ENCODE measurements at regions not wholly inside any gene's neighbourhood (a gene's known extent, or its start where the extent isn't known, plus 50 kb on each side); places are given as distances from the start of the nearest gene placed in this dataset.

DNA sequence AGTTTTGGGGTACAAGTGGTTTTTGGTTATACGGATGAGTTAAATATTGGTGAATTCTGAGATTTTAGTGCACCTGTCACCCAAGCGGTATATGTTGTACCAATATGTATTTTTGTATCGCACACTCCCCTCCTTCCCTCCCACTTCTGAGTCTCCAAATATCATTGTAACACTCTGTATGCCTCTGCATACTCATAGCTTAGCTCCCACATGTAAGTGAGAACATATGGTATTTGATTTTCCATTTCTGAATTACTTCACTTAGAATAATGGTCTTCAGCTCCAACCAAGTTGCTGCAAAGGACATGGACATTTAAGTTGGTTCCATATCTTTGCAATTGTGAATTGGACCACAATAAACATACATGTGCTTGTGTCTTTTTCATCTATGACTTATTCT, 103.0 kb upstream of the ADAMTS3 start:
- no peaks in the 10 kb centered on the region for H3K36me3 ChIP-seq (ENCODE audit: control insufficient read depth in 1 of 2, insufficient read depth in 2 of 2, low read length in 2 of 2)
- CTCF ChIA-PET: no interaction called here
- H3K4me2 ChIP-seq (ENCODE audit: low read length): no peak overlapping the region
- no peaks in the 10 kb centered on the region for H4K20me1 ChIP-seq (ENCODE audit: insufficient read depth)
- TF ChIP-seq ZFX (IDR thresholded peaks at IDR 0.05): no peak
- DNase-seq (ENCODE audit: low read depth, low spot score): no peak
- no peak for ATAC-seq
- H3K27me3 ChIP-seq (ENCODE audit: insufficient read depth, low read length): no peaks in the 10 kb centered on the region
- POLR2A ChIA-PET: no interaction called here
- no peaks in the 10 kb centered on the region for H3K9me3 ChIP-seq (ENCODE audit: control insufficient read depth in 1 of 2, insufficient read depth in 1 of 2, low read depth in 1 of 2, low read length in 2 of 2)
- no peak overlapping the region for H3K27ac ChIP-seq (ENCODE audit: low read depth, low read length)
- no peaks in the 10 kb centered on the region for H3K4me1 ChIP-seq (ENCODE audit: control insufficient read depth in 1 of 2, insufficient read depth in 2 of 2, low read length in 2 of 2)
- intact Hi-C loops (cut with micrococcal nuclease): no loop called here
- H3K9ac ChIP-seq (ENCODE audit: low read length): no peak overlapping the region
- H3K79me2 ChIP-seq (ENCODE audit: insufficient read depth, low read length): no peaks in the 10 kb centered on the region
- RAD21 ChIA-PET (ENCODE audit: low non-redundant PET in 1 of 2, low total read pairs in 2 of 2, uncharacterized antibody in 2 of 2, unreplicated experiment in 2 of 2): no interaction called here
- H2AFZ ChIP-seq (ENCODE audit: low read depth, low read length, poor library complexity, severe bottlenecking): no peak overlapping the region
- no peaks in the 10 kb centered on the region for H3K9me2 ChIP-seq (ENCODE audit: insufficient read depth)
- H3K4me3 ChIP-seq (replicated peaks in 1 of 2; ENCODE audit: low read depth in 1 of 2, low read length in 2 of 2): no peak overlapping the region
- no TSS peak for BruUV-seq (replicated peaks)

DNA sequence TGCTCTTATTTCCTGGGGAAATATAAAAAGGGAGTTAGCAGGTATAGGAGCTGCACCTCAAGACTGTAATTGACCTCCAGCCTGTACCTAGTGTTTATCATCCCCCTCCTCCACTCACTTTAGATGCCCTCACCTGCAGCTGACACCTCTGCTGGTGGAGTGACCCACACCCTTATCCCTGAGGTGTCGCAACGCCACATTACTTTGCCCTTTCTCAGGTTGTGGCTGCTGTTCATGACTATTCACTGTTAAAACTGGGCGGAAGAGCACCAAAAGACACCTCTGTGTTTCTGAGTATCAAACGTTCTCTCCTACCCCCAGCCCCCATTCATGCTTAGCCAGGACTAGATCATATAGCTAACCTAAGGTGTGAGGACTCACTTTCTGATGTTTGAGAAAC, 101.5 kb upstream of the ADAMTS3 start:
- Histone ChIP-seq H3K4me3 (replicated peaks in 1 of 2; ENCODE audit: low read depth in 1 of 2, low read length in 2 of 2) (no peak overlapping the region), H2AFZ (ENCODE audit: low read depth, low read length, poor library complexity, severe bottlenecking) (no peak overlapping the region), H3K4me2 (ENCODE audit: low read length) (no peak overlapping the region), H3K9ac (ENCODE audit: low read length) (no peak overlapping the region), H3K4me1 (ENCODE audit: control insufficient read depth in 1 of 2, insufficient read depth in 2 of 2, low read length in 2 of 2) (no peaks in the 10 kb centered on the region), H3K9me3 (ENCODE audit: control insufficient read depth in 1 of 2, insufficient read depth in 1 of 2, low read depth in 1 of 2, low read length in 2 of 2) (no peaks in the 10 kb centered on the region), H3K79me2 (ENCODE audit: insufficient read depth, low read length) (no peaks in the 10 kb centered on the region), H3K36me3 (ENCODE audit: control insufficient read depth in 1 of 2, insufficient read depth in 2 of 2, low read length in 2 of 2) (no peaks in the 10 kb centered on the region), H3K27ac (ENCODE audit: low read depth, low read length) (no peak overlapping the region), H4K20me1 (ENCODE audit: insufficient read depth) (no peaks in the 10 kb centered on the region), H3K27me3 (ENCODE audit: insufficient read depth, low read length) (no peaks in the 10 kb centered on the region), H3K9me2 (ENCODE audit: insufficient read depth) (no peaks in the 10 kb centered on the region)
- DNase-seq (ENCODE audit: low read depth, low spot score) (no peak), ATAC-seq (no peak)
- BruUV-seq (replicated peaks): no TSS peak
- POLR2A ChIA-PET: no interaction called here
- intact Hi-C loops (cut with micrococcal nuclease): no loop called here
- CTCF ChIA-PET: no interaction called here
- RAD21 ChIA-PET (ENCODE audit: low non-redundant PET in 1 of 2, low total read pairs in 2 of 2, uncharacterized antibody in 2 of 2, unreplicated experiment in 2 of 2): no interaction called here
- TF ChIP-seq TCF7L2 (IDR thresholded peaks at IDR 0.05; ENCODE audit: borderline replicate concordance, extremely low read depth, insufficient read depth, insufficient read length) (no peak), SP1 (IDR thresholded peaks at IDR 0.05; ENCODE audit: low read depth) (no peak), CBX3 (IDR thresholded peaks at IDR 0.05; ENCODE audit: low read depth) (no peak), SRF (IDR thresholded peaks at IDR 0.05; ENCODE audit: low read depth) (no peak), ZFX (IDR thresholded peaks at IDR 0.05) (no peak), FOSL1 (IDR thresholded peaks at IDR 0.05; ENCODE audit: low read depth) (no peak), ELF1 (IDR thresholded peaks at IDR 0.05; ENCODE audit: borderline replicate concordance, low read depth) (no peak), SIN3A (IDR thresholded peaks at IDR 0.05; ENCODE audit: low read depth) (no peak), RAD21 (IDR thresholded peaks at IDR 0.05; ENCODE audit: low read depth) (no peak), POLR2AphosphoS5 (IDR thresholded peaks at IDR 0.05; ENCODE audit: low read depth, low read length) (no peak), YY1 (IDR thresholded peaks at IDR 0.05; ENCODE audit: extremely low read depth, insufficient replicate concordance, low read depth, low read length) (no peak), JUND (IDR thresholded peaks at IDR 0.05) (no peak)
- TF ChIP-seq, protein P1, sequence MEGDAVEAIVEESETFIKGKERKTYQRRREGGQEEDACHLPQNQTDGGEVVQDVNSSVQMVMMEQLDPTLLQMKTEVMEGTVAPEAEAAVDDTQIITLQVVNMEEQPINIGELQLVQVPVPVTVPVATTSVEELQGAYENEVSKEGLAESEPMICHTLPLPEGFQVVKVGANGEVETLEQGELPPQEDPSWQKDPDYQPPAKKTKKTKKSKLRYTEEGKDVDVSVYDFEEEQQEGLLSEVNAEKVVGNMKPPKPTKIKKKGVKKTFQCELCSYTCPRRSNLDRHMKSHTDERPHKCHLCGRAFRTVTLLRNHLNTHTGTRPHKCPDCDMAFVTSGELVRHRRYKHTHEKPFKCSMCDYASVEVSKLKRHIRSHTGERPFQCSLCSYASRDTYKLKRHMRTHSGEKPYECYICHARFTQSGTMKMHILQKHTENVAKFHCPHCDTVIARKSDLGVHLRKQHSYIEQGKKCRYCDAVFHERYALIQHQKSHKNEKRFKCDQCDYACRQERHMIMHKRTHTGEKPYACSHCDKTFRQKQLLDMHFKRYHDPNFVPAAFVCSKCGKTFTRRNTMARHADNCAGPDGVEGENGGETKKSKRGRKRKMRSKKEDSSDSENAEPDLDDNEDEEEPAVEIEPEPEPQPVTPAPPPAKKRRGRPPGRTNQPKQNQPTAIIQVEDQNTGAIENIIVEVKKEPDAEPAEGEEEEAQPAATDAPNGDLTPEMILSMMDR (IDR thresholded peaks at IDR 0.05 in 2 of 3, conservative IDR thresholded peaks at IDR 0.05 in 1 of 3; ENCODE audit: borderline replicate concordance in 1 of 3, insufficient read depth in 1 of 3, low read depth in 2 of 3, low read length in 2 of 3): no peak
- TF ChIP-seq, protein P2, sequence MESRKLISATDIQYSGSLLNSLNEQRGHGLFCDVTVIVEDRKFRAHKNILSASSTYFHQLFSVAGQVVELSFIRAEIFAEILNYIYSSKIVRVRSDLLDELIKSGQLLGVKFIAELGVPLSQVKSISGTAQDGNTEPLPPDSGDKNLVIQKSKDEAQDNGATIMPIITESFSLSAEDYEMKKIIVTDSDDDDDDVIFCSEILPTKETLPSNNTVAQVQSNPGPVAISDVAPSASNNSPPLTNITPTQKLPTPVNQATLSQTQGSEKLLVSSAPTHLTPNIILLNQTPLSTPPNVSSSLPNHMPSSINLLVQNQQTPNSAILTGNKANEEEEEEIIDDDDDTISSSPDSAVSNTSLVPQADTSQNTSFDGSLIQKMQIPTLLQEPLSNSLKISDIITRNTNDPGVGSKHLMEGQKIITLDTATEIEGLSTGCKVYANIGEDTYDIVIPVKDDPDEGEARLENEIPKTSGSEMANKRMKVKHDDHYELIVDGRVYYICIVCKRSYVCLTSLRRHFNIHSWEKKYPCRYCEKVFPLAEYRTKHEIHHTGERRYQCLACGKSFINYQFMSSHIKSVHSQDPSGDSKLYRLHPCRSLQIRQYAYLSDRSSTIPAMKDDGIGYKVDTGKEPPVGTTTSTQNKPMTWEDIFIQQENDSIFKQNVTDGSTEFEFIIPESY (IDR thresholded peaks at IDR 0.05; ENCODE audit: extremely low read depth, insufficient replicate concordance, low read length): no peak
- TF ChIP-seq, protein P3, sequence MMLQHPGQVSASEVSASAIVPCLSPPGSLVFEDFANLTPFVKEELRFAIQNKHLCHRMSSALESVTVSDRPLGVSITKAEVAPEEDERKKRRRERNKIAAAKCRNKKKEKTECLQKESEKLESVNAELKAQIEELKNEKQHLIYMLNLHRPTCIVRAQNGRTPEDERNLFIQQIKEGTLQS (IDR thresholded peaks at IDR 0.05): no peak

Measured in HCT116 (cell line).